Hypothalamus (tissue), 51 donors: ENCODE measurements at regions not wholly inside any gene's neighbourhood (a gene's known extent, or its start where the extent isn't known, plus 50 kb on each side); places are given as distances from the start of the nearest gene placed in this dataset.

Source experiments
- DNase-seq, 51 donors: peaks; one replicate each; lab custom pipeline; 2025; lab: John Stamatoyannopoulos, UW

DNA sequence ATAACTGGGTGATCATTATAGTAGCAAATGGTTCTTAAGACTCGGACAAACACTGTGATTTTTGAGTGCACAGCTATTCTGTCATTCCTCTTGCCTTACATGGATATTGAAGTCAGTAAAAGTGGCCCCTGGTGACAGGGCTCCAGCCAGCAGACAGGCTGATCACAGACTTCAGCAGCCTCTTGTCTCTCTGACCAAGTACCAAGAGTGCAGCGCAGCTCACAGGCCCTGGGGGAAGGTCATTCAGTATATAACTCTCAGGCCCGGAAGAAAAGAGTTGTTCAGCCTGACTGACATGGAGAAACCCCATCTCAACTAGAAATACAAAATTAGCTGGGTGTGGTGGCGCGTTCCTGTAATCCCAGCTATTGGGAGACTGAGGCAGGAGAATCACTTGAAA lies 202.6 kb downstream of the HRH4 start:
- no peak for DNase-seq

DNA sequence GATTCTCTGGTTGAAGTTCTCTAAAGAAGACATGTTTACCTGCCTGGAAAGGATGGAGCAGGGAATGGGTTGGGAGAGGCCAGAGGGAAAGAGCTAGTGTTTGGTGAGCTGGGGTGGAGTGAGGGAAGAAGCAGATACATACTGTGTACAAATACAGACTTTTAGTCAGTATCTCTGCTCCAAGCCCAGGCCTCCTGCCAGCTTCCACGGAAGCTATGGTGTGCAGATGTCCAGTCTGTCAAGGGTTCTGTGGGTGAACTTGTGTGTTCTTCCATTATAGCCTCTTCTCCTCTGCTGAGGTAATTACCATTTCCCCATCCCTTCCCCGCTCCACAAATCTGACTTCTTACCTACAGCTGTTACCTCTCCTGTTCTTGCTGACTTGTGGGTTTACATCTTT lies 208.6 kb downstream of the HRH4 start:
- no peak for DNase-seq

DNA sequence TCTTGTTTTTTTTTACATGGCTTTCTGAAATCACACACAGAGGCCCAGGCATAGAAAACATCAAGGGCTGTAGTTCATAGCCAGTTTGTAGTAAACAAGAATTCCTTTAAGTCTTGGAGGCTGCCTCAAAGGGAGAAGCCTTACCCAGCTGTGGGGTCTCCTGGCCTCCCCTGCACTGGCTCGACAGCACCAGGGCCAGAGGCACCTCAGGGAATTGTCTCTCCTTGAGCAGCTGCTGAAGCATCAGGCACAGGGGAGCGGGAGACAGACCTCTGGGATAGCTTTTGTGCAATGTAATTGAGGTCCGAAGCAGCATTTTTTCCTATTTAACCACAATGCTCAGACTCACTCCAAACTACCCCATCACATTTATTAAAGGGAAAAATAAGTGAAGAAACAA lies 209.1 kb downstream of the HRH4 start:
- DNase-seq: no peak

DNA sequence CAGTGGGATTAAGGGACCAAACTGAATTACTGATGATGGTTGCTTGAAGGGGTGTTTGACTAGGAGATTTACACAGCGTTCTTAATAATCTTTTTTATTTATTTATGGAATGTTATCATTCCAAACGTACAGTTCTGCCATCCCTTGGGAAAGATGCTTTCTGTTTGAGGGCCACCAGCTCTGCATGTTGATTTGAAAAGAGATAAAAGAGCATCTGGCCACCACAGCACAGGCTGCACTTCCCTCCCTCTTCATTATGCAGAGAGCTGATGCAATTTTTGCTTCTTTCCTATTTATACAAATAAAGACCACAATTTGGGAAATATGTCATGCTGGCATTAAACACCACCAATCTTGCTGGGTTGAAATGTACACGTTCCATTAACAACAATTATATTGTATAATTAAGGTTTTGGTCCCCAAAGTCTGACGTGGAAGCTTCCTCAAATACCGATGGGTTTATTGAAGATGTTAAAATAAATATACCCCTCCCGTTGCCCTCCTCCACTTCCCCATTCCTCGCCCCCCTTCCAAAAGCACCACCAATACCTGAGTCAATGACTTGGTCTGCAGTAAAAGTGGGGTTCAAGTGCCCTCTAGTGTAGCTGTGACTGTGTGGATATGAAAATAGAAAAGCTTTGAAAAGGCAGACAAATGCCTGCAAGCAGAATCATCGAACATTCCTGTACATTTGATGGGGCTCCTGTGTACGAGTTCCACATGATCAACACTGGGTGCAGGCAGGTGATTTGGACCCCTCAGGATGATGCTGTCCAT lies 211.9 kb downstream of the HRH4 start:
- DNase-seq: peak in 6 of 51 donors; percentile 0 to 23 (median 5)

DNA sequence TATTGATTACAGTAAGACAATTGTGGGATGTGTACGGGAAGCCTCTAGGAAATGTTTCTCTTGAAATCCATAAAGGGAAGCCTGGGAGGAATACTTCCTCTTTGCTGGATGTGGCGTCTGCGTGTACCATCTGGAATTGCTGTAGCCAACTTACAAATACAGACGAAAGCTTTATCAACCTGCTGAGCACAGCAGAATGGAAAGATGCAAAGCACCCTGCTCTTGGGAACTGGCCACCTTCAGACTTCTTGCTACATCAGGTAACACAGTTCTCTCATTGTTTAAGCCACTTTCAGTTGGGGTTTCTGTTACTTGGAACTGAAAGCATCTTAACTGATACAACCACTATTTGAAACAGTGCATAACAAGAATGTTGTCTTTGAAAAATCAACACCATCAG lies 213.8 kb downstream of the HRH4 start:
- no peak for DNase-seq

DNA sequence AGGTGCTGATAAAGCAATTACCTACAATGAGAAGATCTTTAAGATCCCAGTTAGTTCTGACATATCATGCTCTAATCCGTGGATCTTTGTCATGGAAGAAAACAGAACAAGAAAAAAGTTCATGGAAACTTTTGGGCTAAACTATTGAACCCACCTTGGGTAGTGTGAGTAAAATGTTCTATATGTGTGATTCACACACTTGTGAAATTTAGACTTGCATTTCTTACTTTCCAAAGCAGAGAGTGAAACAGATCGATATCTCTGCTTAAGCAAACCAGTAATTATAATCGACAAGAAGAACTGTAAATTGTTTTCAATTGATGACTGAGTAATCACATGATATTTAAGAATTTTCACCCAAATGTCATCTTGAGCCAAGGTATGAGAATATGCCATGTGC lies 214.2 kb downstream of the HRH4 start:
- DNase-seq: no peak

DNA sequence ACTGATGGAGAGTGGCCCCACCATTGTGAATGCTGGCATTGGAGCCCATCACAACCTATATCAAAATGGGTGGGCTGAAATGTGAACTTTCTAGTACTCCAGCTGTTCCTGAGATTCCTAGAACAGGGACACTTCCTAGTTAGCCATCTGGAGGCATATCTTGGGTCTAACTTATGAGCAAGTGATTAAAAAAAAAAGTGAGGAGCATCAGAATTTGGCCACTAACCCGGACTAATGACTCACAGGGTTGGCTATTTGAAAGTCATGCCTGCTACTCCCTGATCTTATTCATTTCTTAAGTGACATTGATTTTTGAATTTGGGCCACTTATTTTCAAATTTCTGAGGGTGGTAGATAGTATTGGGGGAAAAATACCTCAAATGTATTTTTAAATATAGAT lies 216.6 kb downstream of the HRH4 start:
- DNase-seq: no peak

DNA sequence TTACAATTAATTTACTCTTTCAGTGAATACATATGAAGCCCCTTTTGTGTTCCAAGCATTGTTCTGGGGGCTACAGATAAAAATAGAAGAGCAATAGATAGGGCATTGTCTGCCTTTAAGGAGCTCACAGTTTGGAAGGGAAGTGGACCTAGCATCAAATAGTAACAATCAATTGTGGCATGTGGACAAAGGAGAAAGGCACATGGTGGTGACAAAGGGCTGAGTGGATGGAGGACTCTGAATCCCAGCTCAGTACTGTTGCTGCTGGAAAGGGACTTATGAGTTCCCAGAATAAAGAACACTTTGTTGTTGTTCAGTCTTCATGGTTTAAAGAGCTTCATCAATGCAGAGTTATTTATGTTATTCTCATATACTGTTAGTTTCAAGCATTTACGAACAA lies 217.7 kb downstream of the HRH4 start:
- DNase-seq: peak in 17 of 51 donors; percentile 2 to 52 (median 17)

DNA sequence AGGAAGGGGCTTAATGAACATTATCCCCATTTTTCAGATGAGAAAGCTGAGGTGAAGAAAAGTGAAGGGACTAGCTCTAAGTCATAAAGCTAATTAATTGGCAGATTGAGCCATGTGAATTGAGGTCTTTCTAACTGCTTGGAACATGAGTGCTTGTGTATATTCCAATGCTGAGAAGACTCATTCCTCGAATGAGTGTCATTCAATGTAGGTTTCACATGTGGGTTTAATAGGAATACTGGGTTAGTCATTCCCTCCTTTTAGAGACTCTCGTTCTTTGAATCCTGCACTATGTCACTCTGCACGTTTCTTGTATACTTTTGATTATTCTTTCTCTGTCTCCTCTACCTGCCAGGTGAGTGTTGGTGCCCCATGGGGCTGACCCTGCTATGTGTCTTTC lies 218.2 kb downstream of the HRH4 start:
- no peak for DNase-seq

DNA sequence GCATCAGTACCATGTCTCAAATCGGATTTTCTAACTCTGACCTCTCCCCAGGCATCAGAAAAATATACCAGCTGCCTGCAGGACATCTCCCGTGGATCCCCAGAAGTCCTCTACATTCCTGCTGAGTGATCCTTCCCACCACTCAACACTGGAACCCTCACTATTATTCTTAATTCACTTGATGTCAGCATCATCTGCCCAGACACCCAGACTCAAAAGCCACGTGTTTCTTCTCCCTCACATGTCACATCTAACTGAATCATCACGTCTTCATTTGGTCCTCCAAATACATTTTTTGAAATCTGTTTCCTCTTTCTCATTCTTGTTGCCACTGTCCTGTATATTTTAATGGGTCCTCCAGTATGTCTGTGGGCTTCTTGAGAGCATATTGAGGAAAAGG lies 218.6 kb downstream of the HRH4 start:
- DNase-seq: no peak

DNA sequence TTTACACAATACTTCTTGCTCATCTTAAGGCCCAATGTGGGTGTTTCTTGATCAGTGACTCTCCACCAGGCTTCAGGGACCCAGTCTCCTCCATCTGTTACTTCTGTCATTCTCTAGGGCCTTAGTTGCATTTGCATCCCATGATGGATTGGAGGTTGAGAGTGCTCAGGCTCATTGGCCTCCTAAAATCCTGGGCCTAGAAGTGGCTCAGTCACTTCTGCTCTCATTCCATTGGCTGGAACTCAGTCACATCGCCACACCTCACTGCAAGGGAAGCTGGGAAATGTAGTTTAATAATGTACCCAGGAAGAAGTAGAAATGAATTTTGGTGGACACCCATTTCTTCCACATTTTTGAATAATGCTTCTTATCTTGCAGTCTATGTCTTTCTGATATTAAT lies 223.5 kb downstream of the HRH4 start:
- no peak for DNase-seq

DNA sequence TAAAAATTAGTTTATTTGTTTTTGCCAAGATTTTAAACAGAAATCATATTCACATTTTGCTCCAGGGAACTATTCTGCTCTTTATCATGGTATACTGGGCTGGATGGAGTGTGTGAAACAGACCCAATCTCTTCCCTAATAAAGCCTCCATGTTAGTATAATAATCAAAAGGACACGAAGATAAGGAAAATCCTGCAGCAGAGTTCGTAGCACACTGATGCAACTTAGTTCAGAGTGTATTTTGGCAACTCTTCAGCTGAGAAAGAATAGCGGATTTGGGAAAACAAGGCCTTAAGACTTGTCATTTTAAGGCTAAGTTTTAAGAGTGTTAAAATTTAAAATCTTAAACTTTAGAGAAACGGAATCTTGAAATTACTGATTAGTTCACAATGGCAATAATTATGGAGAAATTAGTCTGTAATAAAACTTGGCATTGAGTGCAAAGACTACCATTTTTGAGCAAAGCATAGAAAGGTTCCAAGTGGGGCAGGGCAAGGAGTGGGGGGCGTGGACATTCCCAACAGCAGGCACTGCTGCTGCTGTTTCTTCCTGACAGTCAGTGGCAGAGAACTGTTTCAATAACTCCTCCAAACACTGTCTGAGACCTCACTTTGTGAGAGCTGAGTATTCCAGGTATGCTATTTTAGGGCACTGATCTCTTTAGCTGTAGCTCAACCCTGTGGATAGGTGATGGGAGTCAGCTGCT lies 225.0 kb downstream of the HRH4 start:
- DNase-seq: no peak

DNA sequence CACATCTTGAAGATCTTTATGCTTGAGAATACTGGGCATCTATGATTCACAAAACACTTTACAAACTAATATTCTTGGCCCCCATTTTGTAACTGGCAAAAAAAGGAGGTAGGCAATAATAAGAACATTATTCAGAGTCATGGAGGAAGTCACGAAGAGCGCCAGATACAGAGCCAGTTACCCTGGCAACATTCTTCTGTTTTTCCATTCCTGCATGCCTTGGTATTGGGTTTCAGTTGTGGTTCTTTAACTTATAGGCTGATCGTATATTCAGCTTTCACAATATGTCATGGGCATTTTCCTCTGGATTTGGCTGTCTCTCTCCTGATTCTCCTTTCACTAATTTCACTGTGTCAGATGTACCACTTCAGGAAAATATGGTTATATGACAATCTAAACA lies 234.7 kb downstream of the HRH4 start:
- DNase-seq: no peak

DNA sequence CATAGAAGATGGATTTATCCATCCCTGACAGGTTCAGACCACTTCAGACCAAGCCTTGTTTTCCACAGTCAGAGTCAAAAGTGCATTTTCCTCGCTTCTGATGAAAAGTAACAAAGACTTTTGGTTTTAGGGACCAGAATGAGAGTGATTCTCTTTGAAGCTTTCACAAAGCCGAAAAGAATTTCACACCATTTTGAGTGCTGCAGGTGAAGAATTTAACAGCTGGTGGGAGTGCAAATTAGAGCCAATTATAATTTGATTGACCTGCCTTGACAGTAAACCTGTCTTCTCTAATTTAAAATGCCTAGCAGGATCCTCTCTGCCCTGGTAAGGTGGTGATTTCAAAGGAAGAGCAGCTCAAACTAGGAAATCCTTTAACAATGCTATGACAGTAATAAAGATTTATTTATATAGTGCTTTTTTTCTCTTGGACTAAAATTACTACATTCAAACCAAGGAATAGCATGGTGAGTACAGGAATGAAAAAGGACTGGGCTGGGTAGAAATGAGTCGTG lies 241.6 kb downstream of the HRH4 start:
- no peak for DNase-seq

DNA sequence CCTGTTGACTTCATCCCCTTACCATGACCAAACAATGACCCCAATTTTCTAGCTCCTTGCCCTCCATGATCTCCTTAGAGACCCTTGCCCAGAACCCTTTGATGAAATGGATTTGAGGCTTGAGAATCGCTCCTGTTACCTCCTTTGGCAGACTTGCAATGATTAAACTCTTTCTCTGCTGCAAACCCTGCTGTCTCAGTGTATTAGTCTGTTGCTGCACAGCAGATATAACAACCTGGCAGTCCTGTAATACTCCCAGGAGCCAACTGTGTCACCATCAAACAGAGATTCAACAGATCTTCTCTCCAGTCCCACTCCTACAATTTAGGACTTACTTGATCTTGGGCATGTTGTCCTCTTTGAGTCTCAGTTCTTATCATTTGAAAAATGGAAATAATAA lies 242.9 kb downstream of the HRH4 start:
- DNase-seq: no peak

DNA sequence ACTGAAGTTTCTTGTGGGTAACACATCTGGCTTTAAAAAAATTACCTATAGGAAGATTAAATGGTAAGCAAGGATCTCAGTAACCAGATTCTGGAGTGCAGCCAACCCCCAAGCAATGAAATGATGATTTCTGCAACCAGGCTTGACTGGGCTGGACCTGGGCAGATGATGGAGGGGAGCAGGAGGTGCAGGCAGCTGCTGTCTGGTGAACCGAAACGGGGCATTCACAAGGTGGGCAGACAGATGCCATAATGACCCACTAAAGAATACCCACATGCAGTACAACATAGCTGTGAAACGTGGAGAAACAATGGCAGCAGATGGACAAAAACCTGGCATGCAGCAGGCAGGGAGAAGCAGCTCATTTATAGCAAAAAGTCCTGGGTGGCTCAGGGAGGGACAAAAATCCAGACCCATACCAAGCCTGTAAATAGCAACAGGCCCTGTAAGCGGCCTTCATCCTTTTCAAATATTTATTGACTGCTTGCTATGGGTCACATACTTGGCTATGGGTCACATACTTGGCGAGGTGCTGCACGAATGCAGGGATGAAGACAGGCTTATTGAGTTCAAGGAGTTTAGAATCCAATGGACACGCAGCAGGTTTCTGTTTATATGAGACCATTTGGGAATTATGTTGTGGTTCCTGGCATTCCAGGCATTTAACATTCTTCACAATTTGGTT lies 244.7 kb downstream of the HRH4 start:
- no peak for DNase-seq

DNA sequence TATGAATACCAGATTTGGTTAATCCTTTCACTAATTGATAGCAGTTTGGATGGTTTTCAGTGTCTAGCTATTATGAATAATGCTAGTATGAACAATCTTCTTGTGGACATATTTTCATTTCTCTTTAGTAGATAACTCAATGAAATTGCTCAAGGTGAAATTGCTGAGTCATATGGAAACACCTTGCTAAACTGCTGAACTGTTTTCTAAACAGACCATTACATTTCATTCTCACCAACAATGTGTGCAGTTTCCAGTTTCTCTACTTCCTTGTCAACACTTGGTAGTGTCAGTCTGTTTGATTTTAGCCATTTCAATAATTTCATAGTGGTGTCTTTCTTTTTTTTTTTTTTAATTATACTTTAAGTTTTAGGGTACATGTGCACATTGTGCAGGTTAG lies 250.0 kb downstream of the HRH4 start:
- DNase-seq: no peak

DNA sequence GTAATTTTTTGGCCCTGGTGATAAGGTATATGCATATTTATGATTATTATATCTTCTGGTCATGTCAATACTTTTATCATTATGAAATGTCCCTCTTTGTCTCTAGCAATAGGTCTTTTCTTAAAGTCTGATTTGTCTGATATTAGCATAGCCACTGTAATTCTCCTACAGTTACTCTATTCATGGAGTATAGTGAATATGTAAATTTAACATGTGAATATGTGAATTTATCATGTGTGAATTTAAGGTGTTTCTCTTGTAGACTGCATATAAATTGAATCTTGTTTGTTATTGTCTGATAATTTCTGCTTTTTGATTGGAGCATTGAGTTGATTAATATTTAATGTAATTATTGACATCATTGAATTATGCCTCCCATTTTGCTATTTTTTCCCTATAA lies 259.4 kb downstream of the HRH4 start:
- DNase-seq: no peak

DNA sequence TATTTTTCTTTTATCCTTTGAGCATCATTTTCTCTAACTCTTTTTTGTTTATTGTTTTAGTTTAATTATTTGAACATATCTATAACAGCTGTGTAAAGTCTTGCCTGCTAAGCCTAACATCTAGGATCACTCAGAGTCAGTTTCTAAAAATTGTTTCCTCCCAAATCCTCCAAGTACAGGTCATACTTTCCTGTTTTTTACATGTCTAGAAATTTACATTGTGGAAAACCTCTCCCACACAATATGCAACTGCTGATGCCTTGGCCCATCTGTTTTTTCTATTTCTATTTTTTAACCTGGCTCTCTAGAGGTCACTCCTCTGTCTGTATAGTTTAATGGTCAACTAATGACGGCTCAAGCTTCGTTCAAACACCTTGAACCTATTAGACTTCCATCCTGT lies 261.0 kb downstream of the HRH4 start:
- no peak for DNase-seq

DNA sequence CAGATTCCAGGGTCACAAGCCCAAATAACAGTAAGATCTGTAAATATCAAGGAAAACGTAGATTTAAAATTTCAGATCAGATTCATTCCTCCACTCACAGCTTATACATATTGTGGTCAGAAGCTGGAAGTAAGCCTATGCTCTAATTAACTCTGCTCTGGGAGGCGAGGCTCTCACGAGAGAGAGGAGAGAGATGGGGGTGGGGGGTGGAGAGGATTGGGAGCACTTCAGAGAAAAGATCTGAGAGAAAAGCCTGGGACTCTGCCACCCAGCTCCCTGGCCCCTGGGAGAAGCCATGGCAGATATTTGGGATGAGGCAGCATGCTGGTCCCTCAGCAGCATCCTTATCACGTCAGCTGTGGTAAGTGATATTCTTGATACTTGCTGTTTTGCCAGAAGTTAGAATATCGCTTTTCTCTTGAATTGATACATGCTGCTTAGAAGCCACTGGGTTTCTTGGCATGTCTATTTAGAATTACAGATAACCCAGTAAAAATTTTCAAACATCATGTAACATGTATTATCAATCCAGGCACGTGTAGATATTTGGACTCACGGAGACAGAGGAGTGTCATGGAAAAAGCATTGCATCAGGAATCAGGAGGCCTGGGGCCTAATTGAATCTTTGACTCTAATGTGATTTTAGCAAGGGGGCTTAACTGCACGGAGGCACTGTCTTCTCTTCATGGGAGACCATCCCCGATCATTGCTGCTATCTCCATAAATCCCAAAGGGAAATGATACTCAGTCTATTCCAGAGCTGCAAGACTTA lies 265.4 kb downstream of the HRH4 start:
- no peak for DNase-seq
